Fibroblast of lung (primary cell): ENCODE measurements at regions not wholly inside any gene's neighbourhood (a gene's known extent, or its start where the extent isn't known, plus 50 kb on each side); places are given as distances from the start of the nearest gene placed in this dataset.

Source experiments
- CTCF ChIP-seq, 2 donors: IDR thresholded peaks in 1 of 2; conservative IDR thresholded peaks in 1 of 2; 1 replicate in 1 of 2; 2 replicates in 1 of 2; pipeline ENCODE4 v1.5.1; 2011 to 2012; ENCODE audit warnings: low read length in 2 of 2, control low read depth in 1 of 2, inconsistent platforms in 1 of 2, low read depth in 1 of 2, mild to moderate bottlenecking in 1 of 2
- EZH2 ChIP-seq: IDR thresholded peaks from 2 replicates; pipeline ENCODE4 v1.5.1; 2012; ENCODE audit warnings: low read length, control low read depth, mild to moderate bottlenecking; ENCODE audit errors: missing control alignments

GRCh38 chrX:925652-926061 lies 286.8 kb downstream of the CRLF2 start:
- TF ChIP-seq EZH2: no peak
- no peak for TF ChIP-seq CTCF (conservative IDR thresholded peaks at IDR 0.05 in 1 of 2, IDR thresholded peaks at IDR 0.05 in 1 of 2; ENCODE audit: low read depth in 1 of 2, low read length in 2 of 2)
